Keratinocyte (primary cell): ENCODE measurements at regions not wholly inside any gene's neighbourhood (a gene's known extent, or its start where the extent isn't known, plus 50 kb on each side); places are given as distances from the start of the nearest gene placed in this dataset.

Experiments used
- DNase-seq: peaks from one replicate; pipeline ENCODE4 v3.0.0-alpha.2; 2011; ENCODE audit warnings: low read depth, missing footprints, low spot score
- FAIRE-seq: peaks from 2 replicates; lab custom pipeline; 2011; peaks lifted over from hg19 to GRCh38; lab: Jason Lieb, UNC
- H2AFZ ChIP-seq: 2 replicates; pipeline ENCODE4 v1.6.0; 2012; ENCODE audit warnings: low read length, control low read depth, inconsistent platforms; ENCODE audit not compliant: control insufficient read depth
- H3K27ac ChIP-seq: 2 replicates; pipeline ENCODE4 v1.5.1; 2011; ENCODE audit warnings: low read length; ENCODE audit not compliant: control insufficient read depth, insufficient read depth
- H3K27me3 ChIP-seq: 3 replicates; pipeline ENCODE4 v1.6.0; 2011; ENCODE audit warnings: low read length; ENCODE audit not compliant: control insufficient read depth, insufficient read depth; ENCODE audit errors: extremely low read depth
- H3K36me3 ChIP-seq, 2 experiments: 2 replicates in 1 of 2; 3 replicates in 1 of 2; pipeline ENCODE4 v1.5.1; 2011; ENCODE audit warnings: low read length in 2 of 2, mild to moderate bottlenecking in 1 of 2; ENCODE audit not compliant: control insufficient read depth in 2 of 2, insufficient read depth in 2 of 2; ENCODE audit errors: extremely low read depth in 1 of 2
- H3K4me1 ChIP-seq: 3 replicates; pipeline ENCODE4 v1.5.1; 2011; ENCODE audit warnings: low read length; ENCODE audit not compliant: control insufficient read depth, insufficient read depth; ENCODE audit errors: extremely low read depth
- H3K4me2 ChIP-seq: 3 replicates; pipeline ENCODE4 v1.6.0; 2011; ENCODE audit warnings: low read depth, low read length; ENCODE audit not compliant: control insufficient read depth, insufficient read depth; ENCODE audit errors: extremely low read depth
- H3K4me3 ChIP-seq, 3 experiments: fragments of 200-600 bp in 1 of 3; sonication (generic) in 1 of 3; 2 replicates in 2 of 3; 3 replicates in 1 of 3; pipeline ENCODE4 v1.5.1; 2011 to 2016; ENCODE audit warnings: low read length in 3 of 3, mild to moderate bottlenecking in 3 of 3, control low read depth in 2 of 3, inconsistent platforms in 1 of 3, low read depth in 1 of 3, mixed read lengths in 1 of 3, mixed run types in 1 of 3, moderate library complexity in 1 of 3; ENCODE audit not compliant: control insufficient read depth in 2 of 3, insufficient read depth in 2 of 3; ENCODE audit errors: extremely low read depth in 1 of 3
- H3K79me2 ChIP-seq: 2 replicates; pipeline ENCODE4 v1.6.0; 2012; ENCODE audit warnings: low read length; ENCODE audit not compliant: control insufficient read depth, insufficient read depth
- H3K9ac ChIP-seq: 3 replicates; pipeline ENCODE4 v1.6.0; 2011; ENCODE audit warnings: low read length; ENCODE audit not compliant: control insufficient read depth, insufficient read depth; ENCODE audit errors: extremely low read depth
- H3K9me1 ChIP-seq: 3 replicates; pipeline ENCODE4 v1.6.0; 2011; ENCODE audit warnings: low read length; ENCODE audit not compliant: control insufficient read depth, insufficient read depth; ENCODE audit errors: extremely low read depth
- H3K9me3 ChIP-seq: 2 replicates; pipeline ENCODE4 v1.5.1; 2012; ENCODE audit warnings: low read depth, low read length; ENCODE audit not compliant: control insufficient read depth
- H4K20me1 ChIP-seq: 3 replicates; pipeline ENCODE4 v1.6.0; 2011; ENCODE audit warnings: low read length; ENCODE audit not compliant: control insufficient read depth, insufficient read depth; ENCODE audit errors: extremely low read depth
- EZH2 ChIP-seq: IDR thresholded peaks from one replicate; pipeline ENCODE4 v1.6.1; 2012; ENCODE audit warnings: inconsistent platforms, mild to moderate bottlenecking, low read length, moderate library complexity
- dilution Hi-C: fragments of 300-500 bp; cut with MboI; formaldehyde crosslinking; loops from one replicate; pipeline ENCODE4 v1.7.0; 2020; ENCODE audit warnings: low sequenced_read_pairs; ENCODE audit not compliant: extremely low pct_ligation_motif_present
- TF ChIP-seq, protein P1 (sequence below), 3 experiments: IDR thresholded peaks in 1 of 3; conservative IDR thresholded peaks in 1 of 3; optimal IDR thresholded peaks in 1 of 3; 2 replicates in 2 of 3; 3 replicates in 1 of 3; pipeline versions ENCODE3 to v1.5.1; 2011; ENCODE audit warnings: low read length in 3 of 3, mild to moderate bottlenecking in 3 of 3, moderate library complexity in 2 of 3, control low read depth in 1 of 3, inconsistent platforms in 1 of 3; ENCODE audit not compliant: insufficient read depth in 2 of 3; ENCODE audit errors: extremely low read depth in 1 of 3

DNA sequence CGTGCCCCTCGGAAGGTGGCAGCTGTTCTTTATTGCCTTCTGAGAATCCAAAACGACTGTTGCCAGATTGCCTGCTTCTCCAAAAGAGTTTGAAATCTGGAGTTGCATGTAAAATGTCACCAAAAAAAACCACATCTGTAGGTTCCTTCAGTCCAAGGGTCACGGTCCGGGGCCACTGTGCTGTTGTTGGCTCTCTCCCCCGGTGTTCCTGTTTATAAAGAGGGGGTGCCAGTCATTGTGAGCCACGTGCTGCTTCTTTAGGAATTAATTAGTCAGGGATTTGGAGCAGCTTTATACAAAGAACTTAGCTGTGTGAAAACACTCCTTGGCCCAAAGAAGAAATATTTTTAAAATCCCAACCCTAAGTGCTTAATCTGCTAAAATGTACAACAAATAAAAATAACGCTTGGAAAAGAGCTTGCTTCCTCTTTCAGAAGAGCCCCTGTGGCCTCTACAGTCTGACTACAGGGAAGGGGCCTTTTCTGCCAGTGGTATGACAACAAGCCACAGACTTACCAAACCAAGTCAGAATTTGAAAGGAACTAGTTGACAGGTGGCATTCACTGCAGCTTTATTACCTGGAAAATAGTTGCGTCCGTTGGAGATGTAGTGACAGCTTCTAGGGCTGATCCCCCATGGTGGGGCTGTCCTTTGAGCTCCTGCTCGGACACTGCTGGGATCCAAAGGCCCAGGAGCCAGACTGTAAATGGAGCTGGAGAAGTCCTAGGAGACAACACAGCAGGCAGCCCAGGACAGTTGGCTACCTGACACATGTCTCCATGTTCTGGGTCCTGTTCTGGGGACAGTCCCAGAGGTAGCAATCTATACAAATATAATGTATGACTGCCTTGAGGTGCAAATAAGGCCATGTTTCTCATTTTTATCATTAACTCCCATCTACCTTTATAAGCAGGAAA lies 84.5 kb upstream of the SLC1A4 start:
- Histone ChIP-seq H3K9me1 (no peaks in the 10 kb centered on the region), H3K36me3 (no peaks in the 10 kb centered on the region), H3K27me3 (no peaks in the 10 kb centered on the region), H2AFZ (peak overlapping the region; percentile 25), H4K20me1 (no peaks in the 10 kb centered on the region), H3K9me3 (no peaks in the 10 kb centered on the region), H3K9ac (no peak overlapping the region), H3K27ac (no peak overlapping the region), H3K4me1 (peaks cover 8% of the 10 kb centered on the region), H3K4me3 (no peak overlapping the region), H3K79me2 (no peaks in the 10 kb centered on the region), H3K4me2 (no peak overlapping the region)
- DNase-seq (no peak), FAIRE-seq (no peak)
- TF ChIP-seq EZH2 = no peak
- TF ChIP-seq, protein P1, sequence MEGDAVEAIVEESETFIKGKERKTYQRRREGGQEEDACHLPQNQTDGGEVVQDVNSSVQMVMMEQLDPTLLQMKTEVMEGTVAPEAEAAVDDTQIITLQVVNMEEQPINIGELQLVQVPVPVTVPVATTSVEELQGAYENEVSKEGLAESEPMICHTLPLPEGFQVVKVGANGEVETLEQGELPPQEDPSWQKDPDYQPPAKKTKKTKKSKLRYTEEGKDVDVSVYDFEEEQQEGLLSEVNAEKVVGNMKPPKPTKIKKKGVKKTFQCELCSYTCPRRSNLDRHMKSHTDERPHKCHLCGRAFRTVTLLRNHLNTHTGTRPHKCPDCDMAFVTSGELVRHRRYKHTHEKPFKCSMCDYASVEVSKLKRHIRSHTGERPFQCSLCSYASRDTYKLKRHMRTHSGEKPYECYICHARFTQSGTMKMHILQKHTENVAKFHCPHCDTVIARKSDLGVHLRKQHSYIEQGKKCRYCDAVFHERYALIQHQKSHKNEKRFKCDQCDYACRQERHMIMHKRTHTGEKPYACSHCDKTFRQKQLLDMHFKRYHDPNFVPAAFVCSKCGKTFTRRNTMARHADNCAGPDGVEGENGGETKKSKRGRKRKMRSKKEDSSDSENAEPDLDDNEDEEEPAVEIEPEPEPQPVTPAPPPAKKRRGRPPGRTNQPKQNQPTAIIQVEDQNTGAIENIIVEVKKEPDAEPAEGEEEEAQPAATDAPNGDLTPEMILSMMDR (optimal IDR thresholded peaks at IDR 0.05 in 1 of 3, IDR thresholded peaks at IDR 0.05 in 1 of 3, conservative IDR thresholded peaks at IDR 0.05 in 1 of 3; ENCODE audit: extremely low read depth in 1 of 3, insufficient read depth in 2 of 3, low read length in 3 of 3) = no peak
- dilution Hi-C loops = loop anchor here (25.0 kb wide), 1 partner anchor 133 kb away; no protein-coding TSS in a partner anchor

DNA sequence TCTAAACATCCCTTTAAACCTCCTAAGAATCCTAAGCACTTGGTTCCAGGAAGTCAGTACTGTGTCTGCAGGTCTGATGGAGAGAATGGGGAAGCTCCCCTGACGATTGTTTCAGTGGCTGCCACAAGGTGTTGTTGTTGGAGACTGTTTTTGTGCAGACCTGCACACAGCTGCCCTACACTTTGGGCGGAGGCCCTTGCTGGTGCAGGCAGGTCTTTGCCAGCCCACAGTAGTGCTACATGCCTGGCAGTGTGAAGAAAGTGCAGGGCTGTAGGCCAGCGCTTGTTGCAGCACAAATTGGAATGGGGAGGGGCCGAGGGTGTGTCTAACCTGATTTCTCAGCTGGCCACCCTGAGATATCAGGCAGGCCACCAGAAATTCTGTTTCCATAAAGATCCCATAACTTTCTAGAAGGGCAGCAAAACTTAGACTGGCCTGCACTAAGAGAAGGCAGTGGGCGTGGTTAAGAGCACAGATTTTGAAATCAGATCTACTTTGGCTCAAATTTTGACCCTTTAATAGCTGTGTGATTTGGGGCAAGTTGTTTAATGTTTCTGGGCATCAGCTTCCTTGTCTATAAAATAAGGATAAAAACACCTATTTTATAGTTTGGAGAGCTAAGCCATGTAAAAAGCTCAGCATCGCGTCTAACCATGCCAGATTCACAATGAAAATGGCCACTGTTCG lies 83.7 kb upstream of the SLC1A4 start:
- no peak overlapping the region for H3K9ac ChIP-seq
- H3K4me2 ChIP-seq = no peak overlapping the region
- H3K79me2 ChIP-seq = no peaks in the 10 kb centered on the region
- peak; percentile 56 for FAIRE-seq
- TF ChIP-seq, protein P1 (optimal IDR thresholded peaks at IDR 0.05 in 1 of 3, IDR thresholded peaks at IDR 0.05 in 1 of 3, conservative IDR thresholded peaks at IDR 0.05 in 1 of 3; ENCODE audit: extremely low read depth in 1 of 3, insufficient read depth in 2 of 3, low read length in 3 of 3) = peak; percentile 14 to 37 (median 26)
- no peak for TF ChIP-seq EZH2
- H3K36me3 ChIP-seq = no peaks in the 10 kb centered on the region
- H3K9me3 ChIP-seq = no peaks in the 10 kb centered on the region
- no peak overlapping the region for H3K4me3 ChIP-seq
- DNase-seq = no peak
- no peak overlapping the region for H2AFZ ChIP-seq
- H3K4me1 ChIP-seq = peaks cover 8% of the 10 kb centered on the region
- H3K27ac ChIP-seq = no peak overlapping the region
- no peaks in the 10 kb centered on the region for H3K9me1 ChIP-seq
- H3K27me3 ChIP-seq = no peaks in the 10 kb centered on the region
- dilution Hi-C loops = loop anchor here (25.0 kb wide), 1 partner anchor 132 kb away; no protein-coding TSS in a partner anchor
- no peaks in the 10 kb centered on the region for H4K20me1 ChIP-seq
